ENCODE measurements at regions not wholly inside any gene's neighbourhood (a gene's known extent, or its start where the extent isn't known, plus 50 kb on each side); places are given as distances from the start of the nearest gene placed in this dataset.
A peak's percentile ranks its signal among the peaks of the same experiment; 100 is the strongest.
"Not testable (repeated sequence)": the region's sequence is repeated elsewhere in the genome, so short reads cannot be mapped to it uniquely, and the experiment has no call there.

DNA sequence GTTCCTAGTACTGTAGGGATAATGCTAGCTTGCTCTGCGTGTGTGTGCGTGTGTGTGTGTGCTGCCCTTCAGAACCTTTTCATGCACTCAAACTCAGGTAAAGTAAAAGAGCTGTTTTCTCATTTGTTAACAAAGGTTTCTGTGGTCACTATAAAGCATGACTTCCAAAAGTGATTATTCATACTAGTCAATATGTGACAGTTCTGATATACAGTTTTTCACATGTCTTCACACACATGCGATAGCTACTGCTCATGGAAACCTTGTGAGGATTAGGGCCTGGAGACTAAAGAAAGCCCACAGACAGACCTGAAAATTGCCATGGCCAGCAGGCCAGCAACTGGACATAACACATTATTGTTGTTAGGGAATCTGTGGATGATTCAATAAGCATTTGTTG lies 56.9 kb upstream of the NEMP2 start:
- no peaks in the 10 kb centered on the region for H3K9me3 ChIP-seq (ENCODE audit: control insufficient read depth, insufficient read depth, low read depth, low read length)
- H3K36me3 ChIP-seq (ENCODE audit: control insufficient read depth in 2 of 2, insufficient read depth in 1 of 2, low read length in 2 of 2): no peaks in the 10 kb centered on the region
- TF ChIP-seq ZNF350 (tag by site-specific recombination; IDR thresholded peaks at IDR 0.05) (no peak), HOXD13 (CRISPR knock-in tag; IDR thresholded peaks at IDR 0.05; ENCODE audit: borderline replicate concordance) (no peak), YY1 (tag by site-specific recombination; IDR thresholded peaks at IDR 0.05) (no peak), ZNF621 (tag by site-specific recombination; IDR thresholded peaks at IDR 0.05) (no peak), ZNF112 (tag by site-specific recombination; IDR thresholded peaks at IDR 0.05) (no peak), ZNF416 (tag by site-specific recombination; IDR thresholded peaks at IDR 0.05) (no peak), ZNF433 (tag by site-specific recombination; IDR thresholded peaks at IDR 0.05; ENCODE audit: low read depth) (no peak), ZNF16 (tag by site-specific recombination; IDR thresholded peaks at IDR 0.05; ENCODE audit: low read depth) (no peak), ZNF223 (tag by site-specific recombination; IDR thresholded peaks at IDR 0.05) (no peak), ZNF791 (tag by site-specific recombination; IDR thresholded peaks at IDR 0.05) (no peak)
- TF ChIP-seq, protein P1, sequence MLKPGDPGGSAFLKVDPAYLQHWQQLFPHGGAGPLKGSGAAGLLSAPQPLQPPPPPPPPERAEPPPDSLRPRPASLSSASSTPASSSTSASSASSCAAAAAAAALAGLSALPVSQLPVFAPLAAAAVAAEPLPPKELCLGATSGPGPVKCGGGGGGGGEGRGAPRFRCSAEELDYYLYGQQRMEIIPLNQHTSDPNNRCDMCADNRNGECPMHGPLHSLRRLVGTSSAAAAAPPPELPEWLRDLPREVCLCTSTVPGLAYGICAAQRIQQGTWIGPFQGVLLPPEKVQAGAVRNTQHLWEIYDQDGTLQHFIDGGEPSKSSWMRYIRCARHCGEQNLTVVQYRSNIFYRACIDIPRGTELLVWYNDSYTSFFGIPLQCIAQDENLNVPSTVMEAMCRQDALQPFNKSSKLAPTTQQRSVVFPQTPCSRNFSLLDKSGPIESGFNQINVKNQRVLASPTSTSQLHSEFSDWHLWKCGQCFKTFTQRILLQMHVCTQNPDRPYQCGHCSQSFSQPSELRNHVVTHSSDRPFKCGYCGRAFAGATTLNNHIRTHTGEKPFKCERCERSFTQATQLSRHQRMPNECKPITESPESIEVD (tag by site-specific recombination; IDR thresholded peaks at IDR 0.05): no peak
- TF ChIP-seq, protein P2, sequence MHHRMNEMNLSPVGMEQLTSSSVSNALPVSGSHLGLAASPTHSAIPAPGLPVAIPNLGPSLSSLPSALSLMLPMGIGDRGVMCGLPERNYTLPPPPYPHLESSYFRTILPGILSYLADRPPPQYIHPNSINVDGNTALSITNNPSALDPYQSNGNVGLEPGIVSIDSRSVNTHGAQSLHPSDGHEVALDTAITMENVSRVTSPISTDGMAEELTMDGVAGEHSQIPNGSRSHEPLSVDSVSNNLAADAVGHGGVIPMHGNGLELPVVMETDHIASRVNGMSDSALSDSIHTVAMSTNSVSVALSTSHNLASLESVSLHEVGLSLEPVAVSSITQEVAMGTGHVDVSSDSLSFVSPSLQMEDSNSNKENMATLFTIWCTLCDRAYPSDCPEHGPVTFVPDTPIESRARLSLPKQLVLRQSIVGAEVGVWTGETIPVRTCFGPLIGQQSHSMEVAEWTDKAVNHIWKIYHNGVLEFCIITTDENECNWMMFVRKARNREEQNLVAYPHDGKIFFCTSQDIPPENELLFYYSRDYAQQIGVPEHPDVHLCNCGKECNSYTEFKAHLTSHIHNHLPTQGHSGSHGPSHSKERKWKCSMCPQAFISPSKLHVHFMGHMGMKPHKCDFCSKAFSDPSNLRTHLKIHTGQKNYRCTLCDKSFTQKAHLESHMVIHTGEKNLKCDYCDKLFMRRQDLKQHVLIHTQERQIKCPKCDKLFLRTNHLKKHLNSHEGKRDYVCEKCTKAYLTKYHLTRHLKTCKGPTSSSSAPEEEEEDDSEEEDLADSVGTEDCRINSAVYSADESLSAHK (tag by site-specific recombination; IDR thresholded peaks at IDR 0.05): no peak
- TF ChIP-seq, protein P3, sequence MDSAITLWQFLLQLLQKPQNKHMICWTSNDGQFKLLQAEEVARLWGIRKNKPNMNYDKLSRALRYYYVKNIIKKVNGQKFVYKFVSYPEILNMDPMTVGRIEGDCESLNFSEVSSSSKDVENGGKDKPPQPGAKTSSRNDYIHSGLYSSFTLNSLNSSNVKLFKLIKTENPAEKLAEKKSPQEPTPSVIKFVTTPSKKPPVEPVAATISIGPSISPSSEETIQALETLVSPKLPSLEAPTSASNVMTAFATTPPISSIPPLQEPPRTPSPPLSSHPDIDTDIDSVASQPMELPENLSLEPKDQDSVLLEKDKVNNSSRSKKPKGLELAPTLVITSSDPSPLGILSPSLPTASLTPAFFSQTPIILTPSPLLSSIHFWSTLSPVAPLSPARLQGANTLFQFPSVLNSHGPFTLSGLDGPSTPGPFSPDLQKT (IDR thresholded peaks at IDR 0.05; ENCODE audit: borderline replicate concordance, low read depth, low read length): no peak
- H3K4me3 ChIP-seq (ENCODE audit: low read depth, low read length): no peak overlapping the region
- CTCF ChIA-PET: interaction anchor here (1.0 kb wide), 1 partner anchor 279 kb away, joined by 3 read pairs; no protein-coding TSS in a partner anchor
- no peaks in the 10 kb centered on the region for H3K4me1 ChIP-seq (ENCODE audit: control insufficient read depth, insufficient read depth, low read length)
- H3K27ac ChIP-seq (ENCODE audit: extremely low read depth, low read depth, low read length): no peak overlapping the region
- POLR2A ChIA-PET: no interaction called here

DNA sequence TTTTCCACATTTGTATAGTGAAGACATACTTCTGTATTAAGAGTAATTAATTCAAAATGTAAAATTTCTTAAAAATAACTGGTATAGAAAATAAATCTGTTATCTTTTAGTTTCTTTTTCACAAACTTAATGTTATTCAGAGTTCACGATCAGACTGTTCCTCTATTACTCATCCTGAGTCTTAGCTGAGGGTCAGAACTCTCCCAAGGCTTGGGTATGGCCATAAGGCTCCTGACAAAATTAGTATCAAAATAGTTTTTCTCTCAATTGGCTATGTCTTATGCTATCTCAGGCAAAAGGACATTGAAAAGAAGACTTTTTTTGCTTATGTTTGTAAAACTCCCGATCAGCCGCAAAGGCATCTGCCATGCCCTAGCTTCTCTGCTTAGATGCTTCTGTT lies 56.1 kb upstream of the NAB1 start:
- Histone ChIP-seq H3K4me1 (ENCODE audit: control insufficient read depth, insufficient read depth, low read length) (no peaks in the 10 kb centered on the region), H3K36me3 (ENCODE audit: control insufficient read depth in 2 of 2, insufficient read depth in 1 of 2, low read length in 2 of 2) (no peaks in the 10 kb centered on the region), H3K27ac (ENCODE audit: extremely low read depth, low read depth, low read length) (no peak overlapping the region), H3K4me3 (ENCODE audit: low read depth, low read length) (no peak overlapping the region), H3K9me3 (ENCODE audit: control insufficient read depth, insufficient read depth, low read depth, low read length) (no peaks in the 10 kb centered on the region)
- no peak for TF ChIP-seq ZNF48 (tag by site-specific recombination; IDR thresholded peaks at IDR 0.05)
- TF ChIP-seq, protein P4, sequence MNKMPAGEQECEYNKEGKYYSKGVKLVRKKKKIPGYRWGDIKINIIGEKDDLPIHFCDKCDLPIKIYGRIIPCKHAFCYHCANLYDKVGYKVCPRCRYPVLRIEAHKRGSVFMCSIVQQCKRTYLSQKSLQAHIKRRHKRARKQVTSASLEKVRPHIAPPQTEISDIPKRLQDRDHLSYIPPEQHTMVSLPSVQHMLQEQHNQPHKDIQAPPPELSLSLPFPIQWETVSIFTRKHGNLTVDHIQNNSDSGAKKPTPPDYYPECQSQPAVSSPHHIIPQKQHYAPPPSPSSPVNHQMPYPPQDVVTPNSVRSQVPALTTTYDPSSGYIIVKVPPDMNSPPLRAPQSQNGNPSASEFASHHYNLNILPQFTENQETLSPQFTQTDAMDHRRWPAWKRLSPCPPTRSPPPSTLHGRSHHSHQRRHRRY (tag by site-specific recombination; IDR thresholded peaks at IDR 0.05): no peak
- no peak for TF ChIP-seq ZNF37A (tag by site-specific recombination; IDR thresholded peaks at IDR 0.05)
- POLR2A ChIA-PET: no interaction called here
- CTCF ChIA-PET: interaction anchor here (0.7 to 1.1 kb wide), 3 partner anchors 14 to 1036 kb away, joined by 3 to 4 read pairs (median 4); no protein-coding TSS in a partner anchor

DNA sequence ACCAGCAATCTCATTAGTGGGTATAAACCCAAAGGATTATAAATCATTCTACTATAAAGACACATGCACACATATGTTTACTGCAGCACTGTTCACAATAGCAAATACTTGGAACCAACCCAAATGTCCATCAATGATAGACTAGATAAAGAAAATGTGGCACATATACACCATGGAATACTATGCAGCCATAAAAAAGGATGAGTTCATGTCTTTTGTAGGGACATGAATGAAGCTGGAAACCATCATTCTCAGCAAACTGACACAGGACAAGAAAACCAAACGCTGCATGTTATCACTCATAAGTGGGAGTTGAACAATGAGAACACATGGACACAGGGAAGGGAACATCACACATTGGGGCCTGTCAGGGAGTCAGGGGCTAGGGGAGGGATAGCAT lies 53.0 kb upstream of the NAB1 start:
- POLR2A ChIA-PET; H3K9me3 ChIP-seq (ENCODE audit: control insufficient read depth, insufficient read depth, low read depth, low read length); CTCF ChIA-PET; H3K4me3 ChIP-seq (ENCODE audit: low read depth, low read length); H3K4me1 ChIP-seq (ENCODE audit: control insufficient read depth, insufficient read depth, low read length); H3K27ac ChIP-seq (ENCODE audit: extremely low read depth, low read depth, low read length); H3K36me3 ChIP-seq (ENCODE audit: control insufficient read depth in 2 of 2, insufficient read depth in 1 of 2, low read length in 2 of 2): not testable (repeated sequence)
- TF ChIP-seq ZNF146 (tag by site-specific recombination; IDR thresholded peaks at IDR 0.05): peak; percentile 94

All from HEK293 (cell line).